Ishikawa (cell line): ENCODE measurements at regions not wholly inside any gene's neighbourhood (a gene's known extent, or its start where the extent isn't known, plus 50 kb on each side); places are given as distances from the start of the nearest gene placed in this dataset.

Experiments used
- CREB1 ChIP-seq: IDR thresholded peaks from 2 replicates; pipeline ENCODE4 v1.6.1; 2012; ENCODE audit warnings: low read depth
- EGR1 ChIP-seq: IDR thresholded peaks from 2 replicates; pipeline ENCODE4 v1.6.1; 2012
- EP300 ChIP-seq: IDR thresholded peaks from 2 replicates; pipeline ENCODE4 v1.6.1; 2012; ENCODE audit warnings: borderline replicate concordance
- FOXM1 ChIP-seq: IDR thresholded peaks from 2 replicates; pipeline ENCODE4 v1.6.1; 2012; ENCODE audit warnings: low read depth, borderline replicate concordance
- NFIC ChIP-seq: IDR thresholded peaks from 2 replicates; pipeline ENCODE4 v1.6.1; 2012
- RAD21 ChIP-seq: IDR thresholded peaks from 2 replicates; pipeline ENCODE4 v1.6.1; 2012; ENCODE audit warnings: low read depth
- TCF12 ChIP-seq: IDR thresholded peaks from 2 replicates; pipeline ENCODE4 v1.6.1; 2012; ENCODE audit warnings: low read depth
- TEAD4 ChIP-seq: IDR thresholded peaks from 2 replicates; pipeline ENCODE4 v1.6.1; 2012
- USF1 ChIP-seq: IDR thresholded peaks from 2 replicates; pipeline ENCODE4 v1.6.1; 2012
- YY1 ChIP-seq: IDR thresholded peaks from 2 replicates; pipeline ENCODE4 v1.6.1; 2012; ENCODE audit warnings: low read depth
- TF ChIP-seq, protein P1 (sequence below): IDR thresholded peaks from 2 replicates; pipeline ENCODE4 v1.6.1; 2012

GRCh38 chr5:167063116-167063515, 1228.3 kb upstream of the WWC1 start:
- TF ChIP-seq RAD21 (no peak), EP300 (no peak), FOXM1 (no peak), NFIC (no peak), EGR1 (no peak), USF1 (no peak), TCF12 (no peak), TEAD4 (no peak), CREB1 (no peak), YY1 (no peak)
- TF ChIP-seq, protein P1, sequence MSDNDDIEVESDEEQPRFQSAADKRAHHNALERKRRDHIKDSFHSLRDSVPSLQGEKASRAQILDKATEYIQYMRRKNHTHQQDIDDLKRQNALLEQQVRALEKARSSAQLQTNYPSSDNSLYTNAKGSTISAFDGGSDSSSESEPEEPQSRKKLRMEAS: no peak
